ENCODE measurements at regions not wholly inside any gene's neighbourhood (a gene's known extent, or its start where the extent isn't known, plus 50 kb on each side); places are given as distances from the start of the nearest gene placed in this dataset.

DNA sequence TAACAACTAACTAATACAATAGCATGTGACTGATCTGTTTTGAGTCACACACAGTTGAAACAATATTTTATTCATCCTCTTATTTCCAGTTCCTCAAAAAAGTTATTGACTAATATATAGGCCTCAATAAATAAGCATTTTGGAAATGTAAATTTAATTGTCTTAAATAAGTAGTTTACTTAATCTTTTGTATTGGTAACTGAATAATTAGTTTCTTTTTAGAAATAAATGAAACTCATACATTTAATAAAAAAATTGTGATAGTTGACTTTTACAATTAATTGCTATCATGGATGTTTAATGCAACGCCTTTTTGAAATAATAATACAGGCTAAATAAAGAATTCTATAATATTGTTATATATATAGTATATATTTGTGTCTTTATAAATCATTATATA is 500.8 kb upstream of the PCDH20 start:
- TF ChIP-seq, protein P1, sequence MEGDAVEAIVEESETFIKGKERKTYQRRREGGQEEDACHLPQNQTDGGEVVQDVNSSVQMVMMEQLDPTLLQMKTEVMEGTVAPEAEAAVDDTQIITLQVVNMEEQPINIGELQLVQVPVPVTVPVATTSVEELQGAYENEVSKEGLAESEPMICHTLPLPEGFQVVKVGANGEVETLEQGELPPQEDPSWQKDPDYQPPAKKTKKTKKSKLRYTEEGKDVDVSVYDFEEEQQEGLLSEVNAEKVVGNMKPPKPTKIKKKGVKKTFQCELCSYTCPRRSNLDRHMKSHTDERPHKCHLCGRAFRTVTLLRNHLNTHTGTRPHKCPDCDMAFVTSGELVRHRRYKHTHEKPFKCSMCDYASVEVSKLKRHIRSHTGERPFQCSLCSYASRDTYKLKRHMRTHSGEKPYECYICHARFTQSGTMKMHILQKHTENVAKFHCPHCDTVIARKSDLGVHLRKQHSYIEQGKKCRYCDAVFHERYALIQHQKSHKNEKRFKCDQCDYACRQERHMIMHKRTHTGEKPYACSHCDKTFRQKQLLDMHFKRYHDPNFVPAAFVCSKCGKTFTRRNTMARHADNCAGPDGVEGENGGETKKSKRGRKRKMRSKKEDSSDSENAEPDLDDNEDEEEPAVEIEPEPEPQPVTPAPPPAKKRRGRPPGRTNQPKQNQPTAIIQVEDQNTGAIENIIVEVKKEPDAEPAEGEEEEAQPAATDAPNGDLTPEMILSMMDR (IDR thresholded peaks at IDR 0.05; ENCODE audit: low read depth, low read length): no peak

DNA sequence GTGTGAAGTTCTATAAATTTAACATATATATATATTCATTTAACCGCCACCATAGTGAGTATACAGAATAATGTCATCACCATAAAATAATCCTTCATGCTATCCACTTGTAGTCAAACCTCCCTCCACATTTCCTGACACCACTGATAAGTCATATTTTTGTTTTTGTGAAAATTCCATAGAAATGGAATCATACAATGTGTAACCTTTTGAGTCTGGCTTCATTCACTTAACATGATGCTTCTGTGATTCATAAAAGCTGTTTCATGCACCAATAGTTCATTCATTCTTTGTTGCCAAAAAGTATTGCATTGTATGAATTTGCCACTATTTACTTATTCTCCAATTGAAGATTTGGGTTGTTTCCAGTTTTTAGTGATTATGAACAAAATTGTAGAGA is 497.5 kb upstream of the PCDH20 start:
- H3K27ac ChIP-seq (ENCODE audit: low read depth, low read length): no peak overlapping the region
- no peaks in the 10 kb centered on the region for H3K9me3 ChIP-seq (ENCODE audit: control insufficient read depth, insufficient read depth, low read length)
- ChIA-PET CTCF (no interaction called here), POLR2A (no interaction called here)
- no peak overlapping the region for H3K4me3 ChIP-seq (ENCODE audit: low read depth, low read length)
- H3K27me3 ChIP-seq (ENCODE audit: control insufficient read depth, insufficient read depth, low read length): no peaks in the 10 kb centered on the region
- TF ChIP-seq, protein P1 (IDR thresholded peaks at IDR 0.05; ENCODE audit: low read depth, low read length): no peak
- no peak for DNase-seq (ENCODE audit: low read depth, low spot score)

More for the DNA sequence above, 500.8 kb upstream of the PCDH20 start:
- H3K27me3 ChIP-seq (ENCODE audit: control insufficient read depth, insufficient read depth, low read length): no peaks in the 10 kb centered on the region
- H3K27ac ChIP-seq (ENCODE audit: low read depth, low read length): no peak overlapping the region
- CTCF ChIA-PET: no interaction called here
- H3K9me3 ChIP-seq (ENCODE audit: control insufficient read depth, insufficient read depth, low read length): no peaks in the 10 kb centered on the region
- POLR2A ChIA-PET: no interaction called here
- no peak overlapping the region for H3K4me3 ChIP-seq (ENCODE audit: low read depth, low read length)
- no peak for DNase-seq (ENCODE audit: low read depth, low spot score)

- DNase-seq (ENCODE audit: low read depth, low spot score): no peak
- ChIA-PET POLR2A (no interaction called here), CTCF (no interaction called here)
- H3K4me3 ChIP-seq (ENCODE audit: low read depth, low read length): no peak overlapping the region
- H3K27ac ChIP-seq (ENCODE audit: low read depth, low read length): no peak overlapping the region
- H3K9me3 ChIP-seq (ENCODE audit: control insufficient read depth, insufficient read depth, low read length): no peaks in the 10 kb centered on the region
- TF ChIP-seq, protein P1 (IDR thresholded peaks at IDR 0.05; ENCODE audit: low read depth, low read length): no peak
- H3K27me3 ChIP-seq (ENCODE audit: control insufficient read depth, insufficient read depth, low read length): no peaks in the 10 kb centered on the region
Observed at GRCh38 chr13:61908906-61909615, 493.4 kb upstream of the PCDH20 start.

DNA sequence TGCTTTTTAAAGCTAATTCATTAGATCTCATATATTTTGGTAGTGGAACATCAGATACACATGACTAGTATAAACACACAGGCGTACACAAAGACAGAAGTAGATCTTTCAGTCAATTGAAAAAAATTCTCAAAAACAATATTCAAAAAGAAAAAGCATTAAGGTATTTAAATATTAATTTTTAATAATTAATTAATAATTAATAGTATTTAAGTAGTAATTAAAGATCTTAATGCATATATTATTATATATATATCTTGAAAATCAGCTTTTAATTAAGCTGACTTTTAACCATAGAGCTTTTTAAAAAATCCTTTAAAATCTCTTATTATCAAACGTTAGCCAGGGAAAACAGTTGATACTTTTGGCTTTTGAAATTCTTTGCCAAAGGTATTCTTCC is 489.4 kb upstream of the PCDH20 start:
- Histone ChIP-seq H3K27ac (ENCODE audit: low read depth, low read length) (no peak overlapping the region), H3K4me3 (ENCODE audit: low read depth, low read length) (no peak overlapping the region), H3K9me3 (ENCODE audit: control insufficient read depth, insufficient read depth, low read length) (peaks cover 8% of the 10 kb centered on the region), H3K27me3 (ENCODE audit: control insufficient read depth, insufficient read depth, low read length) (no peaks in the 10 kb centered on the region)
- DNase-seq (ENCODE audit: low read depth, low spot score): no peak
- ChIA-PET POLR2A (no interaction called here), CTCF (no interaction called here)
- TF ChIP-seq, protein P1 (IDR thresholded peaks at IDR 0.05; ENCODE audit: low read depth, low read length): no peak

DNA sequence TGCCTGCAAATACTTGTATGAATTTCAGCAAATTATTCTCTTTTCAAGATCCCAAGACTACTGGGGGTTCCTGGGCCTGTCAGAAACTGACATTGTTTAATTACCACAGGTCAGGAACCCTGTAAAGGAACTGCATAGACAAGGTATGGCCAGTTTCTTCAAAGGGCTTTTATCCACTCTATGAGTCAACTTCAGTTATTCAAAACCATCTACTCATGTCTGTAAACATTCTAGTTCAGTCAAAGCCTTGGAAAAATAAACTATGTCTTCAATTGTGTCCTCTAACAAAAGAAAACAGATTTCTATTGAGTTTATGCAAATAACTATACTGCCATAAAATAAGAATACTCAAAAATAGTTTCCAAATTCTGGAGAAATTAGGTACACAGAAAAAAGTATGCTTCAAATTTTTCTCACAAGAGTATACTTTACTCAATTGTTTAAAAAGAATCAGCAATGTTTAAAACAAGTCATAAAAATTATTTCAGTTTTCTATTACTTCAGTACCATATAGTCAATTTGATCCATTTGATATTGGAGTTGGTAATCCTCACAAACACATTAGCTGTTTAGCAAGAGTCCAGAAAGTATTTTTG is 486.4 kb upstream of the PCDH20 start:
- no peaks in the 10 kb centered on the region for H3K27me3 ChIP-seq (ENCODE audit: control insufficient read depth, insufficient read depth, low read length)
- no peak for DNase-seq (ENCODE audit: low read depth, low spot score)
- no peak overlapping the region for H3K27ac ChIP-seq (ENCODE audit: low read depth, low read length)
- peaks cover 8% of the 10 kb centered on the region for H3K9me3 ChIP-seq (ENCODE audit: control insufficient read depth, insufficient read depth, low read length)
- TF ChIP-seq, protein P1 (IDR thresholded peaks at IDR 0.05; ENCODE audit: low read depth, low read length): no peak
- no peak overlapping the region for H3K4me3 ChIP-seq (ENCODE audit: low read depth, low read length)
- POLR2A ChIA-PET: no interaction called here
- CTCF ChIA-PET: no interaction called here

Data from AG04450 (cell line).